ENCODE measurements at regions not wholly inside any gene's neighbourhood (a gene's known extent, or its start where the extent isn't known, plus 50 kb on each side); places are given as distances from the start of the nearest gene placed in this dataset.

GRCh38 chr13:112185466-112185865 lies 118.5 kb downstream of the SOX1 start:
- DNase-seq (ENCODE audit: low spot score) (no peak), ATAC-seq (no peak)
- no peak for TF ChIP-seq ZNF331 (CRISPR knock-in tag; IDR thresholded peaks at IDR 0.05; ENCODE audit: low read depth)
- TF ChIP-seq CTCF (conservative IDR thresholded peaks at IDR 0.05; ENCODE audit: low read depth in 2 of 2): no peak
- no peak for TF ChIP-seq POLR2AphosphoS5 (IDR thresholded peaks at IDR 0.05; ENCODE audit: low read depth)
- H3K4me3 Mint-ChIP-seq: no peak overlapping the region
- no peaks in the 10 kb centered on the region for H3K9me3 Mint-ChIP-seq
- Histone ChIP-seq H3F3A (replicated peaks; ENCODE audit: low read depth) (no peaks in the 10 kb centered on the region), H3K36me3 (ENCODE audit: insufficient read depth) (no peaks in the 10 kb centered on the region), H3K4me2 (no peak overlapping the region), H3K9me2 (ENCODE audit: insufficient read depth) (0 out of 2 replicates have a peak, but pooled peaks cover 3% of the 10 kb centered on the region), H4K20me1 (replicated peaks; ENCODE audit: insufficient read depth) (no peaks in the 10 kb centered on the region), H3K27me3 (ENCODE audit: insufficient read depth) (no peaks in the 10 kb centered on the region), H2AFZ (no peak overlapping the region), H3K27ac (ENCODE audit: low read depth) (no peak overlapping the region), H3K79me2 (replicated peaks; ENCODE audit: insufficient read depth) (no peaks in the 10 kb centered on the region), H3K4me1 (ENCODE audit: insufficient read depth) (no peaks in the 10 kb centered on the region), H3K4me3 (no peak overlapping the region)
- no peaks in the 10 kb centered on the region for H3K36me3 Mint-ChIP-seq (ENCODE audit: low read depth)
- peaks cover 10% of the 10 kb centered on the region for H3K4me1 Mint-ChIP-seq
- peaks cover 6% of the 10 kb centered on the region for H3K27me3 Mint-ChIP-seq (ENCODE audit: insufficient read depth, low read depth, poor library complexity)
- H3K27ac Mint-ChIP-seq: no peak overlapping the region

GRCh38 chr13:112186091-112186490 lies 119.1 kb downstream of the SOX1 start:
- Histone ChIP-seq H3K9me2 (ENCODE audit: insufficient read depth) (0 out of 2 replicates have a peak, but pooled peaks cover 3% of the 10 kb centered on the region), H3K4me3 (no peak overlapping the region), H3K27ac (ENCODE audit: low read depth) (no peak overlapping the region), H3K4me2 (no peak overlapping the region), H3K4me1 (ENCODE audit: insufficient read depth) (no peaks in the 10 kb centered on the region), H4K20me1 (replicated peaks; ENCODE audit: insufficient read depth) (no peaks in the 10 kb centered on the region), H2AFZ (no peak overlapping the region), H3K79me2 (replicated peaks; ENCODE audit: insufficient read depth) (no peaks in the 10 kb centered on the region), H3K27me3 (ENCODE audit: insufficient read depth) (no peaks in the 10 kb centered on the region), H3F3A (replicated peaks; ENCODE audit: low read depth) (no peaks in the 10 kb centered on the region), H3K36me3 (ENCODE audit: insufficient read depth) (no peaks in the 10 kb centered on the region)
- peaks cover 9% of the 10 kb centered on the region for H3K4me1 Mint-ChIP-seq
- DNase-seq (ENCODE audit: low spot score): no peak
- no peak overlapping the region for H3K4me3 Mint-ChIP-seq
- no peak overlapping the region for H3K27ac Mint-ChIP-seq
- TF ChIP-seq POLR2AphosphoS5 (IDR thresholded peaks at IDR 0.05; ENCODE audit: low read depth) (no peak), EZH2 (IDR thresholded peaks at IDR 0.05; ENCODE audit: low read depth, unreplicated experiment) (no peak), ETS1 (IDR thresholded peaks at IDR 0.05) (no peak), CTCF (conservative IDR thresholded peaks at IDR 0.05; ENCODE audit: low read depth in 2 of 2) (no peak), STAT1 (IDR thresholded peaks at IDR 0.05; ENCODE audit: unreplicated experiment) (no peak), ZNF462 (CRISPR knock-in tag; IDR thresholded peaks at IDR 0.05) (no peak), NANOG (IDR thresholded peaks at IDR 0.05; ENCODE audit: borderline replicate concordance) (no peak), ZNF331 (CRISPR knock-in tag; IDR thresholded peaks at IDR 0.05; ENCODE audit: low read depth) (no peak), CREB1 (CRISPR knock-in tag; IDR thresholded peaks at IDR 0.05; ENCODE audit: low read depth) (no peak), JUNB (IDR thresholded peaks at IDR 0.05; ENCODE audit: unreplicated experiment) (no peak), ZNF114 (CRISPR knock-in tag; IDR thresholded peaks at IDR 0.05) (no peak)
- peaks cover 6% of the 10 kb centered on the region for H3K27me3 Mint-ChIP-seq (ENCODE audit: insufficient read depth, low read depth, poor library complexity)
- no peaks in the 10 kb centered on the region for H3K36me3 Mint-ChIP-seq (ENCODE audit: low read depth)
- no peaks in the 10 kb centered on the region for H3K9me3 Mint-ChIP-seq
- ATAC-seq: no peak

Measured in GM23338 (cell line).